ENCODE measurements at regions not wholly inside any gene's neighbourhood (a gene's known extent, or its start where the extent isn't known, plus 50 kb on each side); places are given as distances from the start of the nearest gene placed in this dataset.

DNA sequence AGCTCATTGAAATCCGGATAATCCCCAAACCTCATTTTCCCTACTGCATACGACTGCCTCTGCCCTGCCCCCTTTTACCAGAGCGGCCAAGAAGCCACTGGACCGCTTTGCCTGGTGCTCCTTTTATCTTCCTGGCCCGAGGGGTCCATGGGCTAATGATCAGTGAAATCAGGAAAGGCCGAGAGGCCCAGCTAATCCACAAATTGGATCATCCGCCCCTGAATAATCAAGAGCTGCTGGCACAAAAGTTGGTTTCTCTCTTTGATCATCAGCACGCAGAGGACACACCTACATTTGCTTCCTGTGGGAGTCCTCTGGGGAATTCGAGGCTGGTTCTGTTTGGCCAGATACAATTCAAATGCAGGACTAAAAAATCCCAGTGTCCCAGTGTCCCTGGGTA lies 144.5 kb downstream of the INSIG2 start:
- POLR2A ChIA-PET, result no interaction called here
- WGBS (ENCODE audit: low lambda C conversion rate), result 6% methylated on average over 8 of the region's 9 CpGs
- CTCF ChIA-PET, result interaction anchor here (2.5 kb wide), 1 partner anchor 11 kb away, joined by 10 read pairs; no protein-coding TSS in a partner anchor

More for the DNA sequence above, 144.5 kb downstream of the INSIG2 start:
- no peaks in the 10 kb centered on the region for H3K9me3 ChIP-seq
- no peaks in the 10 kb centered on the region for H3K79me2 ChIP-seq (ENCODE audit: insufficient read depth)
- H3K27ac ChIP-seq (ENCODE audit: low read depth in 2 of 2, low read length in 1 of 2), result no peak overlapping the region
- TF ChIP-seq RAD21 (IDR thresholded peaks at IDR 0.05; ENCODE audit: low read length) (no peak), EP300 (IDR thresholded peaks at IDR 0.05; ENCODE audit: borderline replicate concordance in 1 of 2, low read depth in 1 of 2, low read length in 1 of 2) (no peak), FOSL2 (IDR thresholded peaks at IDR 0.05; ENCODE audit: borderline replicate concordance, low read depth) (no peak), TEAD4 (IDR thresholded peaks at IDR 0.05; ENCODE audit: borderline replicate concordance, insufficient read depth) (no peak), MAX (IDR thresholded peaks at IDR 0.05; ENCODE audit: low read depth) (no peak), RFX5 (IDR thresholded peaks at IDR 0.05; ENCODE audit: low read length) (no peak), TCF12 (IDR thresholded peaks at IDR 0.05) (no peak), NFIC (IDR thresholded peaks at IDR 0.05; ENCODE audit: borderline replicate concordance) (no peak), ELF1 (IDR thresholded peaks at IDR 0.05) (no peak), SMC3 (IDR thresholded peaks at IDR 0.05; ENCODE audit: low read depth, low read length) (no peak), GATA2 (CRISPR knock-in tag; IDR thresholded peaks at IDR 0.05) (no peak), FOXM1 (IDR thresholded peaks at IDR 0.05; ENCODE audit: low read depth) (no peak), MXI1 (IDR thresholded peaks at IDR 0.05; ENCODE audit: low read depth, low read length) (no peak), TAF1 (IDR thresholded peaks at IDR 0.05; ENCODE audit: borderline replicate concordance, low read depth, low read length) (no peak), NRF1 (IDR thresholded peaks at IDR 0.05; ENCODE audit: low read depth, low read length) (no peak), POLR2AphosphoS5 (IDR thresholded peaks at IDR 0.05; ENCODE audit: low read depth, low read length) (no peak), JUND (IDR thresholded peaks at IDR 0.05) (no peak)
- TF ChIP-seq, protein P1, sequence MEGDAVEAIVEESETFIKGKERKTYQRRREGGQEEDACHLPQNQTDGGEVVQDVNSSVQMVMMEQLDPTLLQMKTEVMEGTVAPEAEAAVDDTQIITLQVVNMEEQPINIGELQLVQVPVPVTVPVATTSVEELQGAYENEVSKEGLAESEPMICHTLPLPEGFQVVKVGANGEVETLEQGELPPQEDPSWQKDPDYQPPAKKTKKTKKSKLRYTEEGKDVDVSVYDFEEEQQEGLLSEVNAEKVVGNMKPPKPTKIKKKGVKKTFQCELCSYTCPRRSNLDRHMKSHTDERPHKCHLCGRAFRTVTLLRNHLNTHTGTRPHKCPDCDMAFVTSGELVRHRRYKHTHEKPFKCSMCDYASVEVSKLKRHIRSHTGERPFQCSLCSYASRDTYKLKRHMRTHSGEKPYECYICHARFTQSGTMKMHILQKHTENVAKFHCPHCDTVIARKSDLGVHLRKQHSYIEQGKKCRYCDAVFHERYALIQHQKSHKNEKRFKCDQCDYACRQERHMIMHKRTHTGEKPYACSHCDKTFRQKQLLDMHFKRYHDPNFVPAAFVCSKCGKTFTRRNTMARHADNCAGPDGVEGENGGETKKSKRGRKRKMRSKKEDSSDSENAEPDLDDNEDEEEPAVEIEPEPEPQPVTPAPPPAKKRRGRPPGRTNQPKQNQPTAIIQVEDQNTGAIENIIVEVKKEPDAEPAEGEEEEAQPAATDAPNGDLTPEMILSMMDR (IDR thresholded peaks at IDR 0.05), result no peak
- TF ChIP-seq, protein P2, sequence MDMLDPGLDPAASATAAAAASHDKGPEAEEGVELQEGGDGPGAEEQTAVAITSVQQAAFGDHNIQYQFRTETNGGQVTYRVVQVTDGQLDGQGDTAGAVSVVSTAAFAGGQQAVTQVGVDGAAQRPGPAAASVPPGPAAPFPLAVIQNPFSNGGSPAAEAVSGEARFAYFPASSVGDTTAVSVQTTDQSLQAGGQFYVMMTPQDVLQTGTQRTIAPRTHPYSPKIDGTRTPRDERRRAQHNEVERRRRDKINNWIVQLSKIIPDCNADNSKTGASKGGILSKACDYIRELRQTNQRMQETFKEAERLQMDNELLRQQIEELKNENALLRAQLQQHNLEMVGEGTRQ (IDR thresholded peaks at IDR 0.05; ENCODE audit: borderline replicate concordance, low read depth, low read length), result no peak
- TF ChIP-seq, protein P3, sequence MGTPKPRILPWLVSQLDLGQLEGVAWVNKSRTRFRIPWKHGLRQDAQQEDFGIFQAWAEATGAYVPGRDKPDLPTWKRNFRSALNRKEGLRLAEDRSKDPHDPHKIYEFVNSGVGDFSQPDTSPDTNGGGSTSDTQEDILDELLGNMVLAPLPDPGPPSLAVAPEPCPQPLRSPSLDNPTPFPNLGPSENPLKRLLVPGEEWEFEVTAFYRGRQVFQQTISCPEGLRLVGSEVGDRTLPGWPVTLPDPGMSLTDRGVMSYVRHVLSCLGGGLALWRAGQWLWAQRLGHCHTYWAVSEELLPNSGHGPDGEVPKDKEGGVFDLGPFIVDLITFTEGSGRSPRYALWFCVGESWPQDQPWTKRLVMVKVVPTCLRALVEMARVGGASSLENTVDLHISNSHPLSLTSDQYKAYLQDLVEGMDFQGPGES (IDR thresholded peaks at IDR 0.05; ENCODE audit: low read depth, low read length), result no peak
- H3K4me1 ChIP-seq (ENCODE audit: control insufficient read depth in 1 of 2, insufficient read depth in 2 of 2, low read depth in 1 of 2, low read length in 1 of 2), result no peaks in the 10 kb centered on the region
- no peaks in the 10 kb centered on the region for H4K20me1 ChIP-seq (ENCODE audit: insufficient read depth)
- H3K4me2 ChIP-seq, result no peak overlapping the region
- no peak overlapping the region for H2AFZ ChIP-seq (ENCODE audit: low read depth)
- peaks cover 19% of the 10 kb centered on the region; the same call in 1 of the 2 replicates for H3K27me3 ChIP-seq (ENCODE audit: insufficient read depth)
- H3K9me2 ChIP-seq, result no peaks in the 10 kb centered on the region
- H3K4me3 ChIP-seq (ENCODE audit: low read depth in 2 of 2, low read length in 1 of 2), result no peak overlapping the region
- DNase-seq, result no peak
- H3K36me3 ChIP-seq (replicated peaks in 1 of 2; ENCODE audit: control insufficient read depth in 1 of 2, insufficient read depth in 2 of 2, low read length in 1 of 2), result no peaks in the 10 kb centered on the region
- no peak overlapping the region for H3K9ac ChIP-seq
- H3F3A ChIP-seq (replicated peaks; ENCODE audit: insufficient read depth), result no peaks in the 10 kb centered on the region
